SK-N-SH (cell line): ENCODE measurements at regions not wholly inside any gene's neighbourhood (a gene's known extent, or its start where the extent isn't known, plus 50 kb on each side); places are given as distances from the start of the nearest gene placed in this dataset.

Experiments
- CTCF ChIA-PET: fragments of 300-600, 350-600 bp; formaldehyde crosslinking; extraction: SDS; loops from one replicate; lab custom pipeline; 2021; lab: Yijun Ruan, JAX
- POLR2A ChIA-PET: fragments of 350-600 bp; sonication (Branson Sonifier 250); formaldehyde crosslinking; extraction: SDS; loops from one replicate; lab custom pipeline; 2020; ENCODE audit warnings: antibody characterized with exemption, inconsistent platforms; lab: Yijun Ruan, JAX
- DNase-seq: peaks from one replicate; pipeline ENCODE4 v3.0.0; 2012
- H2AFZ ChIP-seq: fragments of 200-600 bp; sonication (generic); 2 replicates; pipeline ENCODE4 v1.8.1; 2016; ENCODE audit warnings: antibody characterized with exemption, mild to moderate bottlenecking, low read depth
- H3F3A ChIP-seq: fragments of 200-600 bp; sonication (generic); replicated peaks from 2 replicates; pipeline ENCODE3; 2016; ENCODE audit warnings: antibody characterized with exemption, mild to moderate bottlenecking; ENCODE audit not compliant: insufficient read depth
- H3K27ac ChIP-seq, 2 experiments: fragments of 200-500 bp in 1 of 2; fragments of 200-600 bp in 1 of 2; sonication (Bioruptor generic) in 1 of 2; sonication (generic), shearing (Covaris generic) in 1 of 2; 2 replicates each; pipeline versions ENCODE4 v1.5.1 to v1.6.1; 2014 to 2016; ENCODE audit warnings: low read depth in 2 of 2, inconsistent platforms in 1 of 2, low read length in 1 of 2, mild to moderate bottlenecking in 1 of 2, mixed read lengths in 1 of 2
- H3K27me3 ChIP-seq: fragments of 200-600 bp; sonication (generic), shearing (Covaris generic); 2 replicates; pipeline ENCODE4 v1.6.1; 2016; ENCODE audit warnings: mixed run types; ENCODE audit not compliant: insufficient read depth
- H3K36me3 ChIP-seq, 2 experiments: fragments of 200-500 bp in 1 of 2; fragments of 200-600 bp in 1 of 2; sonication (Bioruptor generic) in 1 of 2; sonication (generic) in 1 of 2; replicated peaks in 1 of 2; 2 replicates each; pipeline versions ENCODE3 to v1.5.1; 2014 to 2016; ENCODE audit warnings: low read length in 1 of 2, mild to moderate bottlenecking in 1 of 2; ENCODE audit not compliant: insufficient read depth in 2 of 2, control insufficient read depth in 1 of 2
- H3K4me1 ChIP-seq, 2 experiments: fragments of 200-500 bp in 1 of 2; fragments of 200-600 bp in 1 of 2; sonication (Bioruptor generic) in 1 of 2; sonication (generic), shearing (Covaris generic) in 1 of 2; 2 replicates each; pipeline versions ENCODE4 v1.5.1 to v1.6.1; 2014 to 2016; ENCODE audit warnings: low read depth in 1 of 2, low read length in 1 of 2, mixed run types in 1 of 2; ENCODE audit not compliant: insufficient read depth in 2 of 2, control insufficient read depth in 1 of 2
- H3K4me2 ChIP-seq: fragments of 200-600 bp; sonication (generic), shearing (Covaris generic); 2 replicates; pipeline ENCODE4 v1.6.1; 2017; ENCODE audit warnings: mixed run types
- H3K4me3 ChIP-seq, 2 experiments: fragments of 200-500 bp in 1 of 2; fragments of 200-600 bp in 1 of 2; sonication (Bioruptor generic) in 1 of 2; sonication (generic), shearing (Covaris generic) in 1 of 2; 2 replicates each; pipeline versions ENCODE4 v1.5.1 to v1.8.1; 2014 to 2016; ENCODE audit warnings: low read depth in 2 of 2, inconsistent platforms in 1 of 2, low read length in 1 of 2, mild to moderate bottlenecking in 1 of 2, mixed read lengths in 1 of 2, moderate library complexity in 1 of 2
- H3K79me2 ChIP-seq: fragments of 200-600 bp; sonication (generic); 2 replicates; pipeline ENCODE4 v1.8.1; 2017; ENCODE audit warnings: mild to moderate bottlenecking; ENCODE audit not compliant: insufficient read depth
- H3K9ac ChIP-seq: fragments of 200-600 bp; sonication (generic); 2 replicates; pipeline ENCODE4 v1.6.1; 2017; ENCODE audit warnings: mixed run types
- H3K9me2 ChIP-seq: fragments of 200-600 bp; sonication (generic); 2 replicates; pipeline ENCODE4 v1.6.1; 2017; ENCODE audit warnings: mixed run types
- H3K9me3 ChIP-seq: fragments of 200-600 bp; sonication (generic); 2 replicates; pipeline ENCODE4 v1.6.1; 2017; ENCODE audit warnings: mixed run types, mild to moderate bottlenecking, moderate library complexity
- H4K20me1 ChIP-seq: fragments of 200-600 bp; sonication (generic); 2 replicates; pipeline ENCODE4 v1.6.1; 2017; ENCODE audit warnings: mild to moderate bottlenecking, mixed run types; ENCODE audit not compliant: insufficient read depth
- CHD2 ChIP-seq: fragments of 150-350 bp; IDR thresholded peaks from 2 replicates; pipeline ENCODE4 v1.6.1; 2018; ENCODE audit warnings: low read length; ENCODE audit not compliant: partially characterized antibody
- ELF1 ChIP-seq: IDR thresholded peaks from 2 replicates; pipeline ENCODE4 v1.4.0; 2012
- FOSL2 ChIP-seq: IDR thresholded peaks from 2 replicates; pipeline ENCODE4 v1.4.0; 2012; ENCODE audit warnings: low read depth, mild to moderate bottlenecking, moderate library complexity, borderline replicate concordance
- FOXJ3 ChIP-seq: sonication (generic); formaldehyde crosslinking; IDR thresholded peaks from 2 replicates; pipeline ENCODE4 v1.5.1; 2020; ENCODE audit warnings: mild to moderate bottlenecking, missing genetic modification reagents
- FOXM1 ChIP-seq: IDR thresholded peaks from 2 replicates; pipeline ENCODE4 v1.4.0; 2012; ENCODE audit warnings: low read depth, mild to moderate bottlenecking
- GABPA ChIP-seq: IDR thresholded peaks from 2 replicates; pipeline ENCODE4 v1.4.0; 2012; ENCODE audit warnings: low read depth, mild to moderate bottlenecking
- GATA2 ChIP-seq: sonication (generic); formaldehyde crosslinking; IDR thresholded peaks from 2 replicates; pipeline ENCODE4 v1.5.0; 2020; ENCODE audit warnings: mild to moderate bottlenecking, missing genetic modification reagents
- MEF2A ChIP-seq: IDR thresholded peaks from 2 replicates; pipeline ENCODE4 v1.4.0; 2012; ENCODE audit warnings: low read depth, borderline replicate concordance
- MXI1 ChIP-seq: IDR thresholded peaks from 2 replicates; pipeline ENCODE4 v1.6.1; 2012; ENCODE audit warnings: mild to moderate bottlenecking, low read depth, low read length, improper control_type of control experiment
- RCOR1 ChIP-seq: fragments of 150-350 bp; IDR thresholded peaks from 2 replicates; pipeline ENCODE4 v1.6.1; 2017; ENCODE audit warnings: antibody characterized with exemption, low read length
- REST ChIP-seq: IDR thresholded peaks from 2 replicates; pipeline ENCODE4 v1.6.1; 2012; ENCODE audit warnings: mild to moderate bottlenecking, low read depth, low read length, moderate library complexity
- RFX5 ChIP-seq: IDR thresholded peaks from 2 replicates; pipeline ENCODE4 v1.6.1; 2012; ENCODE audit warnings: mild to moderate bottlenecking, improper control_type of control experiment, low read length
- RXRA ChIP-seq: IDR thresholded peaks from 2 replicates; pipeline ENCODE4 v1.4.0; 2012; ENCODE audit warnings: low read depth, mild to moderate bottlenecking, borderline replicate concordance
- SMC3 ChIP-seq: IDR thresholded peaks from 2 replicates; pipeline ENCODE4 v1.6.1; 2012; ENCODE audit warnings: low read depth, low read length, improper control_type of control experiment
- TCF12 ChIP-seq: IDR thresholded peaks from 2 replicates; pipeline ENCODE4 v1.4.0; 2012
- USF1 ChIP-seq: IDR thresholded peaks from 2 replicates; pipeline ENCODE4 v1.4.0; 2012; ENCODE audit warnings: low read depth, borderline replicate concordance
- USF2 ChIP-seq: fragments of 150-350 bp; IDR thresholded peaks from 2 replicates; pipeline ENCODE4 v1.6.1; 2017; ENCODE audit warnings: antibody characterized with exemption, low read length, low read depth, borderline replicate concordance
- ZBTB33 ChIP-seq: IDR thresholded peaks from 2 replicates; pipeline ENCODE4 v1.4.0; 2012; ENCODE audit warnings: low read depth, borderline replicate concordance

GRCh38 chr13:34849406-34849805 lies 92.7 kb upstream of the NBEA start:
- Histone ChIP-seq H3K4me2 (no peak overlapping the region), H4K20me1 (no peaks in the 10 kb centered on the region), H2AFZ (no peak overlapping the region), H3K4me1 (no peaks in the 10 kb centered on the region), H3K27me3 (no peaks in the 10 kb centered on the region), H3K9me2 (no peaks in the 10 kb centered on the region), H3F3A (no peaks in the 10 kb centered on the region), H3K9me3 (no peaks in the 10 kb centered on the region), H3K36me3 (no peaks in the 10 kb centered on the region), H3K4me3 (no peak overlapping the region), H3K9ac (no peak overlapping the region), H3K79me2 (no peaks in the 10 kb centered on the region), H3K27ac (no peak overlapping the region)
- DNase-seq = no peak
- POLR2A ChIA-PET = no interaction called here
- TF ChIP-seq GATA2 = no peak
- no peak for TF ChIP-seq FOXM1
- TF ChIP-seq USF1 = no peak
- no peak for TF ChIP-seq ZBTB33
- no peak for TF ChIP-seq RFX5
- TF ChIP-seq RCOR1 = no peak
- TF ChIP-seq ELF1 = no peak
- no peak for TF ChIP-seq TCF12
- TF ChIP-seq USF2 = no peak
- no peak for TF ChIP-seq MXI1
- no peak for TF ChIP-seq MEF2A
- no peak for TF ChIP-seq REST
- no peak for TF ChIP-seq FOXJ3 (CRISPR knock-in tag)
- TF ChIP-seq CHD2 = no peak
- TF ChIP-seq RXRA = no peak
- no peak for TF ChIP-seq SMC3
- TF ChIP-seq GABPA = no peak
- TF ChIP-seq FOSL2 = no peak
- CTCF ChIA-PET = no interaction called here
